Activated T-cell treated with anti-CD3 and anti-CD28 coated beads, Interleukin-2, amount 50 U/mL, for 48 hours (primary cell): ENCODE measurements at regions not wholly inside any gene's neighbourhood (a gene's known extent, or its start where the extent isn't known, plus 50 kb on each side); places are given as distances from the start of the nearest gene placed in this dataset.

Experiments
- DNase-seq, 2 experiments: peaks; one replicate each; pipeline ENCODE4 v3.0.0-alpha.2; 2020

GRCh38 chr6:146989860-146990259, 214.4 kb upstream of the STXBP5 start:
- DNase-seq = no peak

DNA sequence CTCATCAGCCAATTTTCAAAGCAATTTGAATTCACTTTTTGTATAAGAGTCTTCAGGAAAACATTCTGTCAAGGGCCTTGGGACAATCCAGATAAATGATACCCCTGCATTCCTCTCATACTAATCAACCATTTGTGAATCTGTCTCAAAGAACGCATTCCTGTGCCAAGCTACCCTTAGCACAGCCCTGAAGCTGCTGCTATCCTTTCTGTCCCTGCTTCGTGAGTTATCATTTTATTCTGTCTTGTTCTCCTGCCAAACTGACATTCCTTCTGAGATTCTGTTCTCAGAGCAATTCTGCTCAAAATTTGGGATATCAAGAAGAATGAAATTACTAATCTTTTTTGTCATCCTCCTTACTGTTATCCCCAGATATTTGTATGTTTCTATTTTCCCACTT, 213.9 kb upstream of the STXBP5 start:
- no peak for DNase-seq

- no peak for DNase-seq
These were observed 213.1 kb upstream of the STXBP5 start for GRCh38 chr6:146990821-146991798.

DNA sequence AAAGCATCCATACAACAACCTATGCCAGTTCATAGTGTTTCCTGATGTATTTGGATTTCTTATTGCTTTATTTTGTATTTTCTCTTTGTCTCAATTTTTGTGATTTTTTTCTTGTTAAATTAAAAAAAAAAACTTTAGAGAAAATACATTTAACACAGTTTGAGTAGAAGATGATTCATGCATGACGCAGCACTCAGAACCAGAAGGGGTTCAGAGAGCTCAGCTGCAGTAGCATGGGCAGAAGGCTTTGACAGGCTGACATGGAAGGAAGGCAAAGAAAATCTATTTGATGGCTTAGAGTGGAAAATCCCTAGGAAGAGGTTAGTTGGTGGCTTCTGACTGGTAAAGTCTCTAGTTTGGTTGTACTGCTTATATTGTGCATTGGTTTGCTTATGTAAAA, 207.2 kb upstream of the STXBP5 start:
- DNase-seq = no peak

DNA sequence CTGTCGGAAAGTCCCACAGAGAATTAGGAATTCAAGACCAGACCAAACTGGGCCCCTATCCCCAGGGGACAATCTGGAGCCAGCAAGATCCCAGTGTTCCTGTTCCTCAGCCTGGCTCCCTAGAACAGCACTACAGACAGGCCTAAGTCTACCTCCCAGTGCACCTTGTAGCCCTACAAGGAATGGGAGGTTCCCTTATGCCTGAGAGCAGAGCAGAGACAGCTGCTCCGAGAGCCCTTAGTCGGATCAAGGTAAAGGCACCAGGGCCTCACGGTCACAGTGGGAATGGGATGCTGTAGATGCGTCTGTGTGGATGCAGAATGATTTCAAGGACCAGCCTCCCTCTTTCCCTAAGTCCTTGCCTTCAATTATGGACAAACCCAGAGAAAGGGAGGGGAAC, 204.5 kb upstream of the STXBP5 start:
- DNase-seq = no peak

- no peak for DNase-seq
These were observed 203.4 kb upstream of the STXBP5 start for GRCh38 chr6:147000545-147001488.

GRCh38 chr6:147001621-147002020, 202.6 kb upstream of the STXBP5 start:
- DNase-seq = no peak

DNA sequence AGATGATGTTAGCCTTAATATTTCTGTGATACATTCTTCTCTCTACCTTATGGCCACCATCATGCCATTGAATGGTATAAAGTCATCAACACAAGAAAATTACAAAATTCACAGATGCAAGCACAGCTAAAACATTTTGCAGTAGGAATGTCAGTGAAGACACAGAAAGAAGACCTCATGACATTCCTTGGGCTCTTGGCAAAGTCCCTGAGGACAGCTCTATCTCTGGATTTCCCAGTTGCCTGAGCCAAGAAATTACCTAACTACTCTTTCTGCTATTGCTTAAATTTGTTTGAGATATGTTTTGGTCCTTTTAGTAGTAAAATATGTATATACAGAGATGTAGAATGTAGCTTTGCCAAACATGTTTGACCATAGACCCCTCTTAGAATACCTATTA, 201.0 kb upstream of the STXBP5 start:
- DNase-seq = no peak

DNA sequence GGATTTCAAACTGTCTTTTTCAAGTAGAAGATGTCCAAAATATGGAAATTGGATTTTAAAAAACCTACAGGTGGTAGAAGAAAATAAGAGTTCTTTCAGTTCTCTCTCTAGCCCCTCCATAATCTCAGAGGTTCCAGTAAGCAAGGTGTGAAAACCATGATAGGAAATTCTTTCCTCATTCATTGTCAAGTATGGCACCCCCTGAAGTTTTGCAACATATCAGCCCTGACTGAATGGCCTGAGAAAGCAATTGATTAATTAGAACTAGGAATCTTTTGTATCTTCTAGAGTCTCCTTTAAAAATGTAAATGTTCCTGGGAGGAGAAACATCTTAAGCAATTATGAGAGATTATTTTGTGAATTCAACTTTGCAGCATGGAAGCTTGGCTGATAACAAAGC, 198.7 kb upstream of the STXBP5 start:
- no peak for DNase-seq

DNA sequence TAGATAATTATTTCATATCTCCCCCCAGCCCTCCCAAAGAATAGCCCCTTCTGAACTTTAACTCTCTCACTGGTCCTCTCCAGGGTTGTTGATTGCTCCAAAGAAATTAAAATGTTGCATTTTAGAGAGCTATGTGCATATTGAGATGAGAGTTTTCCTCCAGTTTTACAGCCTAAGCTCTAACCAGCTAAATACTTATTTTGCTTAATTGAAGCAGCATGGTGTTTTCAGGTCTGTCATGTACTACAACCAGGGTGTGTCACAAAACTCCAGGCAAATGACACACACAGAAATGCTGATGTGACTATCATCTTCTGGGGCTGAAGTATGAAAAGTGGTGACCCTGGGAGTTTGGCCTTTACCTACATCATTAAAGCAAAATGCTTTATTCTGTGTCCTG, 196.8 kb upstream of the STXBP5 start:
- no peak for DNase-seq

- no peak for DNase-seq
These were observed 194.9 kb upstream of the STXBP5 start for GRCh38 chr6:147009358-147009757.

GRCh38 chr6:147015674-147016073, 188.5 kb upstream of the STXBP5 start:
- no peak for DNase-seq

DNA sequence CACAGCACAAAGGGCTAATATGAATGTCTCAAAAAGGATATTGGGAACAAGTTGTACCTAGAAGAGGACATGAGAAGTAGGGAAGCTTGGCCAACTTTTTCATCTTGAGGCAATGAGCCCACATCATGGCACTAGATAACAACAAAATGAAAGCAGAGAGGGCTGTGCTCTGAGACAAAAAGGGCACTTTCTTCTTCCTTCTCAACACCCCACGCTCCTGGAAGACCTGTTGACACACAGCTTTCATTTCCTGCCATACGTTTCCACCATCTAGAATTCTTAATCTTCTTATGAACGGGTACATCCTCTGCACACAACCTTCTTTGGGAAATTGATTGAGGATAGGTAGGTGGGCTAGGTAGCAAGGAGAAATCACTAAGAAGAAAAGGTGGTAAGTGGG, 187.8 kb upstream of the STXBP5 start:
- no peak for DNase-seq

- DNase-seq = no peak
These were observed 187.1 kb upstream of the STXBP5 start for GRCh38 chr6:147017153-147017552.

DNA sequence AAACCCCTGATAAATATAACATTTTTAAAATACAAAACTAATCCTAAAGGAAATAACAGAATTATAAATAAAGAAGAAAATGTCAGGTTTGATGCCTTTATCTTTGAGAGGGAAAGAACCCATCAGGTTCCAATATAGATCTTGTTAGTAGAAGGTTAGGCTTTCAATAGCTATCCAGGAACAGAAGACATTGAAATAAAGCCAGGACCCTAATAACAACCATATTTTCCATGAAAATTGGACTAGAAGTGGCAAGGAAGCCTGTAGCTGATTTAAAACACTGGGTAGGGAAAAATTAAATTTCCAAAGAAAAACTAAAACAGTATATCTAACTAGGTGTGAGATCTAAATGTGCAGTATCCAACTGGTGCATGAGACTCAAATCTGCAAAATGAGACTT, 185.2 kb upstream of the STXBP5 start:
- DNase-seq = no peak

DNA sequence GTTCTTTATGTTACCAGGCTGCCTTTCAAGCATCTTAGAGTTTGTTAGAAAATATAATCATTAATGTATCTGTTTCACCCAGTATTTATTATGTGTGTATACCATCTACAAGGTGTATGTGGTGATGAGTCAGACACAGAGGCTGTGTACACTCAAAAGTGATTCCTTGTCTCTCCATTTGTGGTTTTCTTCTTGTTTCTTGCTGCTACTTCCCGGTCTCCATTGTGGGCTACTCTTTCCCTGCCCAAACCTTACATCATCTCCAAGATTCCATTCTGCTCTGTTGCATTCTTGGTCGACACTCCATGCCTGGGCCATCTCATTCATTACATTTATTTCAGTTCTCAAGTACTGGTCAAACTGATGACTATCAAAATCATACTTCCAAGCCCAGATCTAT, 182.2 kb upstream of the STXBP5 start:
- no peak for DNase-seq

GRCh38 chr6:147023148-147023547, 181.1 kb upstream of the STXBP5 start:
- no peak for DNase-seq

- DNase-seq = no peak
These were observed 180.6 kb upstream of the STXBP5 start for GRCh38 chr6:147023581-147023980.

- DNase-seq = no peak
These were observed 174.3 kb upstream of the STXBP5 start for GRCh38 chr6:147029923-147030322.

- DNase-seq = no peak
These were observed 170.9 kb upstream of the STXBP5 start for GRCh38 chr6:147033267-147033666.

DNA sequence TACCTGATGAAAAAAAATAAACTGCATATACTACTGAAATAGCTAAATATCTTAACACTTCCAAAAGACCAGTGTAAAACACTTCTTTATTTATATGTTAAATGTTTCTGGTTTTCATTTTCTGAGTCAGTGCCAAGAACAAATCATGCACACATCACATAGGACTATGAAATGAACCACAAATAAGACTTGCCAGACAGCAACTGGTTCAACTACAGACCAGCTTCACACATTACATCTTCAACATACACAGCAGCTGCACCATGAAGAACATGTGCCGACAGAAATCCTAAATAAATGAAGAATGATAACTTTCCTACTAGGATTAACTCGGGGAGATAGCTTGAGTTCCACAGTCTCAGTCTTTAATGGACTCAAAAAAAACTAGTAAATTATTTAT, 168.3 kb upstream of the STXBP5 start:
- no peak for DNase-seq

GRCh38 chr6:147037881-147038280, 166.3 kb upstream of the STXBP5 start:
- DNase-seq = no peak

DNA sequence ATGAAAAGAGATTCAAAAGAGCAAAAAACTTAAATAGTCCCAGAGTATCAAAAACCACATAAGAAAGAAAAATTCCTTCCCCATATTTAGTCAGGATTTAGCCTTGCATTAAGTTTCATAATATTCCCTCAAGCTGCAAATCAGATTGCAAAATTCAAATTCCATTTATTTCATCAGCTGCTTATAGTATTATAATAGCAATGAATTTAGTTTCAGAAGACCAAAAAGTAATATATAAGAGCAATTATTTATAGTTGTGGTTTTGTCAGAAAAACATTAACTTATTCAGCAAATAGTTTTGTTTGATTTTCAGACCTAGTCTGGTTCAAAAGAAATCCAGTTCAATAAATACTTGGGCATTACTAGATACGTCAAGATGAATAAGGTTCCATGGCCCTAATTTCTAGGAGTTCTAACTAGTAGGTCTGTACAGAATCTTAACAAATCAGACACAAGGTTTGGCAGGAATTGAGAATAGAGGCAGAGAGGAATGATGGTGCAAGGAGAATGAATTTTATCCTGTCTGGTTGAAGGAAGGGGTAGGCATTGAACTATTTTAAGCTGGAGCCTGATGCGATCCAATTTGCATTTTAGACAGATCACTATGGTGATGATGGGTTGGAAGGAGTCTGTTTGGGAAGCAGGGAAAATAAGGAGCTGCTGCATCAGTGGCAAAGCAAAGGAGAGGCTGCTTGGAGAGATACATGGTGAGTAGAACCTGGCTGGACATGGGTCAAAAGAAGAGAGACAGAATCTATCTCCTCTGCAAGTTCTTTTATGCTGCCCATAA, 163.9 kb upstream of the STXBP5 start:
- no peak for DNase-seq
